ENCODE measurements at regions not wholly inside any gene's neighbourhood (a gene's known extent, or its start where the extent isn't known, plus 50 kb on each side); places are given as distances from the start of the nearest gene placed in this dataset.

DNA sequence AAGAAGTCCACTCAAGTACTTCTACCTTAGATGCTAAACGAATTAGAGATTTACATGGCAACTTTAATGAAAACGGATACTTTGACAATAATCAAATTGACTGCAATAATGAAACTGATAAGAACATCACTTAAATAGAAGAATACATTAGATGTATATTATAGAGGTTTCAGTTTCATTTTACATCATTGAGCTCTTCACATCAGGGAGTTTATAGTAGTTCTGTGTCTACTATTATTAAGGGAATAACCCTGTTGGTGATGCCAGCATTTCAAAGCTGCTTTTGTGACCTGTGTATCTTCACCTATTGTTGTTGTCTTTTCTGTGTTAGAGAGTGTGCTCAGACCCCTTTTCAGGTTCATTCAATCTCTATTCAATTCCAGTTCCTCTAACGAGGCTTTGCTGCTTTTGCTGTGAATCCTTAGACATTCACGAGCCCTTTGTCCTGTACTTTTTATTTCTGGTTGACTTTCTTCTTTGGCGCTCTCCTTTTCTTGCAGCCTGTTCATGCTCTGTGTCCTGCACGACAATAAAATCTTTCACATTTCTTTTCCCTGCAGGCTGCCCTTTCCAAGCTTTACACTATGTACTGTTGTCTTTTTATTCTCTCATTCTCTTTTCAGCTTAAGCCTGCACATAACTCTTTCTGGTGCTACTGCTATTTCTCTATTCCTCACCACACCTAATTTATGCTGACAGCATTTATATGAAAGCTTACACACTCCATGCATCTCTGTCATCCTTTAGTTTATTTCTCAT is 232.1 kb downstream of the CPE start:
- DNase-seq (ENCODE audit: low read depth) = no peak

DNA sequence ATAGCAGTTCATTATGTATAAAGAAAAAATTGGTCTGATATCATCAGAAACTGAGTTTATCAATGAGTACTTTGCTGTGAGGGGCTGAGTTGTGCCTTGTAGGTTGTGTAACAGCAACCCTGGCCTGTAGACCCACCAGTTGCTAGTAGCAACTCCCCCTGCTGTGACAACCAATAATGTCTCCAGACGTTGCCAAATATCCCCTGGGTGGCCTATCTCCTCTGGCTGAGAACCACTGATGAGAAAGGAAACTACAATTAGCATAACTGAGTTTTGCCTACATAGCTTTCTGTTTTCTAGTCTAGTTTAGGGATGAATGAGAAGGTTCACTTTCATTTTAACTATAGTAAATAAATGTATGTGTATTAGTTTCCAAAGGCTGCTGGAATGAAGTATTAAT is 234.1 kb downstream of the CPE start:
- DNase-seq (ENCODE audit: low read depth) = no peak

DNA sequence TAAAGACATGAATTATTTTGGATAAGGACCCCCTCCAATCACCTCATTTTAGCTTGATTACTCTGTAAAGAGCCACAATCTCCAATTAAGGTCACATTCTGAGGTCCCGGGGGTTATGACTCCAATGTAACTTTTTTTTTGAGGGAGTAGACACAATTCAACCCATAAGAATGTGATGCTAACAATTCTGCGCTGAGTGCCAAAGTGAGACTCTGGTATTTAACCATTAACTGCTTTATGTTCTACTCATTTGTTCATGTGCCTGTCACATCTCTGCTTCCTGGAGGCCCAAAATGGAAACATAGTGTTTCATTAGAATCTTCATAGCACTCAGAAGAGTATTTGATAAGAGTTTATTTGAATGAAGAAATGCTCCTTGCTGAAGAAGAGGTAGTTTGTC is 234.8 kb downstream of the CPE start:
- no peak for DNase-seq (ENCODE audit: low read depth)

DNA sequence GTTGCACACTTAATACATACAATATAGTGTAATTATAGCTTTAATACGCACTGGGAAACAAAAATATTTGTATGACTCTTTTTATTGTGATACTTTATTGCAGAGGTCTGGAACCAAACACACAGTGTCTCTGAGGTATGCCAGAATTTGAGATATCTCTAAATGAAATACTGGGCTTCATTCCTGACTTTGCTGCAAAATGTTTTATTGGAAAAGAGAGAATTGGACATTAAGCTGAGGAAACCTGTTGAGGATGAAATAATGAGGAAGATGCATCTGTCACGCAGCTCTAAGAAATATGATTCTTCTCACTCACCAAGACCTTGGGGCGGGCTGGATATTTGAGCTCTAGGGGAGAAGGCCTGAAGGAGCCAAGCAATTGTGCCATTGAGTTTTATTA is 242.1 kb downstream of the CPE start:
- DNase-seq (ENCODE audit: low read depth) = no peak

DNA sequence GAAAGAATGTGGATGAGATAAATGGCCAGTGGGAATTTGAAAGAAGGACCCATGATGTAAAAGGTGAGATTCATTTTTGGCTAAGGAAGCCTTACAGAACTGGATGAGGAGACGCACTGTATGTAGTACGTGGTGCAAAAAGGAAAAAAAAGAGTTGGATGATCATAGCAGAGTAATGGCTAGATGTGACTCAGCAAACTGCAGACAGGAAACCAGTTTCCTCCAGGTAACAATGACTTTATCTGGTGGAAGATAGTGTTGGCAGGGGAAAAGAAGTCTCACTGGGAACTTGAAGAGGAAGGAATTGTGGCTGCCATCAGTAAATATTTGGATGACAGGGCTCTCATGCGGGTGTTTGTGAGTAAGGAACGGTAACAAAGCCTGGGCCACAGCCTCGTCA is 243.2 kb downstream of the CPE start:
- no peak for DNase-seq (ENCODE audit: low read depth)

DNA sequence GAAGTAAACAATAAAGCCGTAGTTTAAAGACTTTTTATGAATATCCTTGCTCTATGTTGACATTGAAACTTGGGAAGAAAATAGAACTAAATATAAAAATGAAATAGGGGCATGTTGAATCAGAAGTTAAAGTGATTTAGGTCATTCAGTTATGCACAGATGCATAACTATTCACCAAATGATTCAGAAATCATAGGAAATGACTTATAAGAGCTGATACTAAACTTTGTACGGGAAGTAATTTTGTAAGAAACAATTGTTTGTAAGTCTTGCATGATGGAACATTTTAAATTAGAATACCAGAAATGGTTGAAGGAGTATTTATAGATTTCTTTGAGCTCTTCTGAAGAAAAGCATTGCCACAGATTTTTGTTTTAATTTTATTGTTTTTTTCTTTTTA is 246.5 kb downstream of the CPE start:
- no peak for DNase-seq (ENCODE audit: low read depth)

DNA sequence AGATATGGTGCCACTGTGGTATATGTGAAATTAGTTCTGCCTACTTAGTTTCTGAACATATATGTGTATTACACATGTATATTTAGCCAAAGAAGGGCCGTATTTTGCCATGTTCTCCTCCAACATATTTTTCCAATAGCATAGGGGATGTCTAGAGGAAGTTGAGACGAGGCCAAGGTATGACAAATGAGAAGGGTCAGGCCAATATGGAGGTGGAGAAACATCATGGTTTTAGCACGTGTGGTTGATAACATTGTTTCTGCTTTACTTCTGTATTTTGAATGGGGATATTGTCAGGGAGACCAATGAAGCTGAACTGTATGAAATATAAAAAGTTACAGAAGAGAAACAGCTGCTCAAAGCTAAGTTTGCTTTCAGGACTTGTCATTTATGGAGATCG is 246.7 kb upstream of the TLL1 start:
- no peak for DNase-seq (ENCODE audit: low read depth)

DNA sequence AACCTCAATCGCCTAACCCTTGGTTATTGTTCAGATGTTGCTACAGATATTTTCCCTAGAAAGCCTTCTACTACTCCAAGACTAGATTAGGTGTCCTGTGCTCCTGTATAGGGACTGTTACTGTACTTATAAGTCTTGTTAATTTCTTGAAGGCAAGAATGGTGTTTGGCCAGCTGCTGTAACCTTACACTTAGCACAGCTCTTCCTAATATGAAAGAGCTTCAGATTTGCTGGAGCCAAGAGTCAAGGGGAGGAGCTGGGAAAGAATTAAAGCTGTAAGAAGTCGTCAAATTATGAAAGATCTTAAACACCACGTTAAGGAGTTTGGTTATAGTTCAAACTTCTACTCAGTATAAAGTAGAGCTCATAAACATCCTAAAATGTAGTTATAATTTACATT is 245.9 kb upstream of the TLL1 start:
- no peak for DNase-seq (ENCODE audit: low read depth)

DNA sequence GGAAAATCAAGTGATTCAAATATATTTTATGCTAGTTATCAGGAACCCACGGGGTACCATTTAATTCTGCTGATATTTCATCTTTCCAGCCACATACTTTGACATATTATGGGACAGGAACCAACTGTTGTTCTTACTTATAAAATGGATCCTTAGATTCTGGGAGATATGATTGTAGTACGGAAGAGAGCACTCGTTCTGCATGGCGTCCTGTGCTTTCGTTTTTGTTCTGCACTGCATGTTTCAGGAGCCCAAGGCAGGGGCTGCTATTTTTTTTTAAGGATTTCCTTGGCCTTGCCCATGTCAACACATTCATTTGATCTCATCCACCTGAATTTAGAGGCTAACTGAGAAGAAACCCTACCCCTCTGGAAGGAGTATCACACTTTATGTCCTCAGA is 245.5 kb upstream of the TLL1 start:
- no peak for DNase-seq (ENCODE audit: low read depth)

DNA sequence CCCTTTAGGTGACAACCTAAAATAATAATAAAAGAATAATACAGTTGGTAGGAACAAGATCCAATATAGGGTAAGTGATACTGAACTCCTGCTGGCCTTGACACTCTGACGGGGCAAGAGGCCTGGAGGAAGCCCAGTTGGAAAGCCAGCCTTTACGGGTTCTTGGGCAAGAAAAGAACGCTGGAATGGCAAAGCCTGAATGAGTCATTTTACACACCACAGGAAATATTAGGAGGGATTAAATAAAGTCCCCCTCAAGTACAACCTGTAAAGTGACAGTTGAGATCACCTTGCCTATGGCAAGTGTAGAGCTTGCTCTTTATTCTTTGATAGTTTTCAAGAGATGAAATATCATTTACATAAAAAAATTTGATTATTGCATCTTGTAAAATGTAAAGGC is 244.5 kb upstream of the TLL1 start:
- DNase-seq (ENCODE audit: low read depth) = no peak

DNA sequence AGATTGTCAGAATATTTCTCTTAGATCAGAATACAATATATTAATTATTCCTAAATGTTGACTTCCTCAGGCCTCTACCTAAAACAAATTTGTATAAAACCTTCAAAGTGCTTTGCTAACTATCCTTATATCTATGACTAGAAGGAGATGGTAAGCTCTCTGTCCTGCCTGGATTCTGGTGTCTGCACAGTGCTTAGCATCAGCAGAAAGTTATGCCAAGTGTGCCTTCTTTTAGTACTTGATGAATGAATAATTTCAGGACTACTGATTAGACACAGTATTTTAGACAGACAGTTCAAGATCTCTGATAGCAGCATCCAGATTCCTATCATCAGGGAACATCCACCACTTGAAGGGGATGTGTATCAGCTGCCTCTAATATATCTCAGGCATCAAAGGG is 242.4 kb upstream of the TLL1 start:
- no peak for DNase-seq (ENCODE audit: low read depth)

DNA sequence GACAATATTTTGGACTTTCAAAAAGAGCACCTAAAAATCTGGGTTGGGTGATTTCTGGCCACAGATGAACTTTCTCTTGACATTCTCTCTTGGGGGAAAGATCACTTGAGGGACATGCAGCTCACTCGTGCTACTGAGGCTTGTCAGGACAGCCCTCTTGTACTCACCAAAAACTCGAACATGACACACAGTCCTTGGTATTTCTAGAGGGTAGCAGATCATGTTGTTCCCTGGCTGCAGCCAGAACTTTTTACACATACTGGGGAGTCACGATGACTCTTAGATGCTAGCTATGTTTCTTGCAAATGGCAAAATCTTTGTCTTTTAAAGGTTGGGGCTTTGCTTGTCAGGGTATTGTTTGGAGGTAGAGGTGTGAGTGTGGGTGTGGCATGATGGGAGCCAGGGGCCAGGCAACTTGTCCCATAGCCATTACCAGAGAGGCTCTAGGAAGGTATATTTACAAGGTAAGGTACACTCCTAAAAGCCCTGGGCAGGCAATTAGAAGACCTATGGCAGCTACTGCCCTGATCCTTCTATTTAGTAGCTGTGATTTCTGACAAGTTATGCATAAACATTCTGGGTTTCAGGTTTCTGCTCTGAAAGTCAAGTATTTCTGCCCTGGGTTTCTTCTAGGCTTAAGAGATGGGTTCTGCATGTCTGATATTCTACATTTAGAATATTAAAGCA is 241.7 kb upstream of the TLL1 start:
- DNase-seq (ENCODE audit: low read depth) = no peak

DNA sequence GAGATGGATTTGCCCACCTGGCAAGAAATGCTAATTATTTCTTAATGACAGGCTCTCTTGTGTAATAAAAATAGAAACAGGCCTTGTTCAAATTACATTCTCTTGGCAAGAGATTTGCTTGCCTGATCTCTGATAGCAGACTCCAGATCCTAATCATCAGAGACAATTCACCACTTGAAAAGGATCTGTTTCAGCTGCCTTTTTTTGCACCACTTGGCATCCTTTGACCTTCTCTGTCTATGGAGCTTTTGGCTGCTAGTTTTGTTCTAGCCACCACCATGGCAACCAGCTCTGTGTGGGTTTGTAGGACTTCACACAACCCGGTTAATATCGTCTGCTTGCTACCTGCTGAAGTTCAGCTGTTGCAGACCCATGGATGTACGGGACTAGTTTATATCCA is 241.1 kb upstream of the TLL1 start:
- DNase-seq (ENCODE audit: low read depth) = no peak

DNA sequence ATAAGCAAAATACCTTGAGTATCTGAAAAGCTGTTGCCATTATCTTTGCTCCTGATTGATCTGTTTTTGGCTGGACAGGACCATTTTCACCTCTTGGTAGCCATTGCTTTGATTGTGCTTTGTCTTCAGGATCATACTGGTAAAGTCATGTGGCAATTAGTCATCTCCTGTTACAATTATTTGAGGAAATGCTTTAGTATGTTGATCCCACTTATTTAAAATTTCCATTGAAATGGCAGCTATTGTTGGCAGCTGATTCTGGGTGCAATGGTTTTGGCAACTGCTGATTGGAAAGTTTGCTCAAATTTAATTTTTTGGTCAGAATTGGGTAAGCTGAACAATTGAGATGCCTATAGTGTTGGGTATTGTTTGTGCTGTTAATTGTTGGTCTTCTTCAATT is 238.3 kb upstream of the TLL1 start:
- no peak for DNase-seq (ENCODE audit: low read depth)

DNA sequence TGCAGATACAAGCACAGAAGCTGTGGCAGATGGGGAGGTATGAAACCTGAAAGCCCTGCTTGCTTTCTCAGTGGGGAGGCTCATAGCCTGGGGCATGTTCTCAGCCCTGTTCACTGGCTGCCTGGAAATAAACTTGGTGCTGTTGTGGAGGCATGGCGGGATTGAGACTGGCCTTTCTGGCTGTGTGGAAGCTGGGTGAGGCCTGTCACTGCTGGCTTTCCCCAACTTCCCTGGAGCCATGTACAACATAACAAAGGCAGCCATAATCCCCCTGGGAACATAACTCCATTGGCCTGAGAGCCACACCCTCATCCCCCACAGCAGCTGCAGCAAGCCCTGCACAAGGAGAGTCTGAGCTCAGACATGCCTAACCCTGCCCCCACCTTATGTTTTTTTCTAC is 237.7 kb upstream of the TLL1 start:
- no peak for DNase-seq (ENCODE audit: low read depth)

DNA sequence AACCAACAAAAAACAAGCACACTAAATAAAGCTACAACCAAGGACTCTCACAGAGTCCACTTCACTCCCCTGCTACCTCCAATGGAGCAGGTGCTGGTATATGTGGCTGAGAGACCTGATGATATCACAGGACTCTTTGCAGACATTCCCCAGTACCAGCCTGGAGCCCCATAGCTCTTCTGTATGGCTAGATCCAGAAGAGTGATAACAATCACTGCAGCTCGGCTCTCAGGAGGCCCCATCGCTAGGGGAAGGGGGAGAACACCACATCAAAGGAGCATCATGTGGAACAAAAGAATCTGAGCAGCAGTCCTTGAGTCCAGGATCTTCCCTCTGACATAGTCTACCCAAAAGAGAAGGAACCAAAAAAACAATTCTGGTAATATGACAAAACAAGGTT is 237.1 kb upstream of the TLL1 start:
- DNase-seq (ENCODE audit: low read depth) = no peak

DNA sequence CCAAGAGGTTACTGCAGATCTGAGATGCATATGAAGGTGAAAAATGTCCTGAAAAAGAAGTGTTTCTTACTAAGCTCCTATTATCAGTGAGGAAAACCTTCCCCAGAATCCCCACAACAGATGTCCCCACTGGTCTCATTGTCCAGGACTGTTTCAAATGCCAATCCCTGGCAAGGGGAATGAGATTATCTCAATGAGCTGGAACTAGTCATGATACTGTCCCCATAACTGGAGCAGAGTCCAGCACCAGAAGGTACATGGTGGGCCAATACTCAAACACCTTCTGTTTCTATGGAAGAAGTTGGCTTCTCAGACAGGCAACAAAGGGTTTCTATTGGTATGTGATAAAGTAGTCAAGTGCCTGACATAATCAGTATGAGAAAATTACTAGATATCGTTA is 221.1 kb upstream of the TLL1 start:
- no peak for DNase-seq (ENCODE audit: low read depth)

DNA sequence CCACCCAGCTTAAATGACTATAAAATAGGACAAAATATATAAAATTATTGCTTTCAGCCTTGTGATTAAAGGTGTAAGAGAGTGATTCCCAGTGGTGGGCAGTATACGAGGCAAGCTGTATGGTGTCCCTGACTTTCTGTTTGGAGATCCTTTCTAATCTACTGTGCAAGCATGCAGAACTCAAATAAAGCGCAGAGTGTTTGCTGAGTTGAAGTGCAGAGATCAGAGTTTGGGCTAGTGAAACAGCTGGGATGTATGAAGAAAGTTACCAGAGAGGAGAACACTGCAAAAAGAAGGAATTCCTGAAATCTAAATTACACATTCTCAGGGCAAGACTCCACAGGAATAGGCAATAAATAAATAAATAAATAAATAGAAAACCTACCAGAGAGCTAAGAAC is 218.5 kb upstream of the TLL1 start:
- no peak for DNase-seq (ENCODE audit: low read depth)

DNA sequence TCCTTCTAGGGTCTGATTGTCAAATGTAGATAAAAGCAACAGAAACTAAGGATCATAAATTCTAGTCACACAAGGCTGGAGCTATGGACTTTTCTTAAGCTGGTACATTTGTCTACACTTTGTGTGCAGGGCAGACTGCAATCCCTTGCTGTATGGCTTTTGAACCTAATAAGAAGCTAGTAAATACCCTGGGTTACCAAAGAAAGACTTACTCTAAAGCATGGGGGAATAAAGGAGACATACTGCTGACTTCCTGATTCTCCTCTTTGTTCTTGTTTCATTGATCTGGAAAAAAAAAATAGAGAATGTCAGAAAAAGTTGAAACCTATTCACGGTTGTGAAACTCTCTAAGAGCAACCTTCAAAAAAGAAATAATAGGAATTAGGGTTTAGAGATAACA is 216.6 kb upstream of the TLL1 start:
- no peak for DNase-seq (ENCODE audit: low read depth)

DNA sequence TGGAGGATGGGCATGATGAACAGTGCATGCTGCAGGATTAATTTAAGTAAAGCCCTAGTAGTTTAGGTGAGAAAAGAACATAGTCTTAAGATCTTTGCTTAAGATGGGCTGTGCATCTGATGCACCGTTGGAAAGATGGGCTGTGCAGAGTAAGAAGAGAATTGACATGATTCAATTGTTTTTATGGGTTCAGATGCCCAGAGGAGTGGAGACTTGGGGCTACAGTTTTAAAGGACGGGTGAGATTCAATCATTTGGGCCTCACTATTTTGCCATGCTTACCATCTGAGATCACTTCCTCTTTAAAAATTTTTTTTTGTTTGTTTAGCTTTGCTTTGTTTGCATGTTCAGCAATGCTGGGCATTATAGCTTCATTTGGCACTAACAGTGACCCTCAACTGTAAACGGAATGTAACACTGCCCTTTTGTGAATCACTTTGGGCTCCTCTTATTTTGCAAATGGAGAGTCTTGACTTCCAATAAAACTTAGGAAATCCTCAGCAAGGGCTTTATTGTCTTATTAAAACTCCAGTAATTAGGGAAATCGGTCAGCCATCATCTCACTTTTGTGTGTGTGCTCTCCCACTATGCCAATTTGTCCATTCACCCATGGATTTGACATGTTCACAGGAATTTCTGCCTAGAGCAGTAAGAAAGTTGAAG is 216.1 kb upstream of the TLL1 start:
- DNase-seq (ENCODE audit: low read depth) = no peak

DNA sequence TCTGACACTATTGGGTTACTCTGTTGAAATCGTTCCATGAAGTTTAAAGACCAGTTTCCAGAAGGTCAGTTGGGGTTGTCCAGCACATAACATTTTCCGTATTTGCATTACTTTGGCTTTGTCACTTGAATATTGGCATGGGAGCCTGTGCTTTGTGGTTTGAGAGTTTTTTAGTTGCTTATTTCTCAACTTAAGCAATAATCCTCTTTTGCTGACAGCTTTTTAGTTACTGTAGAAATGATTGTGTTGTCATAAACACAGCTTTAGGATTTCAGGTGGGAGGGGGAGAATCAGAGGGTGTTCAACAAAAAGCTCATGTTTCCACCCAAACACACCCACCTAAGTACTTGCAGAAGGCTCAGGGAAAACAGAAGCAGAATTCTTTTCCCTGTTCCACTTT is 210.7 kb upstream of the TLL1 start:
- peak; percentile 77 for DNase-seq (ENCODE audit: low read depth)

DNA sequence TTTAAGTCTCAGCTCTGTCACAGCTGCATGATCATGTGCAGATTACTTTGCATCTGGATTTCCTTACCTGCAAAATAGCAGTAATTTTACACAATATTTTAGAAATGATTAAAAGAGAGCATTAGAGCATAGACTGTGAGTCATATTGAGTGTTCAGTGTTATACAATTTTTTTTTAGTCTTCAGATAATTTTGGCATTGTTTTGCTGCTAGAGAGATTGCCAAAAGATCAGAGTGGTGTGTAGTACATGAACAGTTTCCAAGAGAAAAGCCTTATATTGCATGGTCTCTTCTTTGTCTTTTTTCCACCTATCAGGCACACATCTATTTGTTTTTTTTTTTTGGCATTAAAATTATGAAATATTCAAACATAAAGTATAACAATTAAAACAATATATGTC is 209.6 kb upstream of the TLL1 start:
- no peak for DNase-seq (ENCODE audit: low read depth)

DNA sequence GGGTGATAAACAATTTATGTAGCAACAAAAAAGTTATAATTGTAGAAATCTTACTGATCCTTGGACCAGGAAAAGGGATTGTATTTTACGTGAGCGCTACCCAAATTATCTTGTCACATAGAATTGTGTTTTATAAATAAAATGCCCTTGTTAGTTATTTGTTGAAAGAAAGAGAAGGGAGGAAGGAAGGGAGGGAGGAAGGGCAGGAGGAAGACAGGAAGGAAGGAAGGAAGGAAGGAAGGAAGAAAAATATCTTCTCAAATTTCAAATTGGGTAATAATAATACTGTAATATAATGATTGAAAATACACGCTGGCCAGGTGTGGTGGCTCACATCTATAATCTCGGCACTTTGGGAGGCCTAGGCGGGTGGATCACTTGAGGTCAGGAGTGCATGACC is 206.2 kb upstream of the TLL1 start:
- DNase-seq (ENCODE audit: low read depth) = no peak

Data from forelimb muscle (tissue), 1 donor.